ENCODE measurements at regions not wholly inside any gene's neighbourhood (a gene's known extent, or its start where the extent isn't known, plus 50 kb on each side); places are given as distances from the start of the nearest gene placed in this dataset.

- no peak overlapping the region for H3K4me3 ChIP-seq
- H3K36me3 ChIP-seq (replicated peaks in 1 of 2; ENCODE audit: insufficient read depth in 1 of 2, low read depth in 2 of 2) = no peaks in the 10 kb centered on the region
- intact Hi-C loops (cut with DNase I) = no loop called here
- no peaks in the 10 kb centered on the region for H3K27me3 ChIP-seq
- DNase-seq (peak; percentile 16 to 56 (median 36)), ATAC-seq (peak; percentile 33)
- H3K4me1 ChIP-seq = no peaks in the 10 kb centered on the region
- no peaks in the 10 kb centered on the region for H3K9me3 ChIP-seq
- no peak for TF ChIP-seq POLR2A (IDR thresholded peaks at IDR 0.05)
- TF ChIP-seq, protein P1, sequence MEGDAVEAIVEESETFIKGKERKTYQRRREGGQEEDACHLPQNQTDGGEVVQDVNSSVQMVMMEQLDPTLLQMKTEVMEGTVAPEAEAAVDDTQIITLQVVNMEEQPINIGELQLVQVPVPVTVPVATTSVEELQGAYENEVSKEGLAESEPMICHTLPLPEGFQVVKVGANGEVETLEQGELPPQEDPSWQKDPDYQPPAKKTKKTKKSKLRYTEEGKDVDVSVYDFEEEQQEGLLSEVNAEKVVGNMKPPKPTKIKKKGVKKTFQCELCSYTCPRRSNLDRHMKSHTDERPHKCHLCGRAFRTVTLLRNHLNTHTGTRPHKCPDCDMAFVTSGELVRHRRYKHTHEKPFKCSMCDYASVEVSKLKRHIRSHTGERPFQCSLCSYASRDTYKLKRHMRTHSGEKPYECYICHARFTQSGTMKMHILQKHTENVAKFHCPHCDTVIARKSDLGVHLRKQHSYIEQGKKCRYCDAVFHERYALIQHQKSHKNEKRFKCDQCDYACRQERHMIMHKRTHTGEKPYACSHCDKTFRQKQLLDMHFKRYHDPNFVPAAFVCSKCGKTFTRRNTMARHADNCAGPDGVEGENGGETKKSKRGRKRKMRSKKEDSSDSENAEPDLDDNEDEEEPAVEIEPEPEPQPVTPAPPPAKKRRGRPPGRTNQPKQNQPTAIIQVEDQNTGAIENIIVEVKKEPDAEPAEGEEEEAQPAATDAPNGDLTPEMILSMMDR (IDR thresholded peaks at IDR 0.05) = peak in 5 of 7 experiments; percentile 24 to 63 (median 56)
- WGBS, 2 donors = 13 to 16% methylated on average over 1 of the region's 1 CpG
- no peak overlapping the region for H3K27ac ChIP-seq
These were observed 152.1 kb upstream of the TBC1D5 start for GRCh38 chr3:17894434-17895060.

GRCh38 chr3:17891139-17891856 is 148.9 kb upstream of the TBC1D5 start:
- no peak for ATAC-seq
- no peak for DNase-seq
- intact Hi-C loops (cut with DNase I) = no loop called here
- no peaks in the 10 kb centered on the region for H3K36me3 ChIP-seq (replicated peaks in 1 of 2; ENCODE audit: insufficient read depth in 1 of 2, low read depth in 2 of 2)
- TF ChIP-seq, protein P1 (IDR thresholded peaks at IDR 0.05) = no peak
- no peak for TF ChIP-seq POLR2A (IDR thresholded peaks at IDR 0.05)
- H3K4me3 ChIP-seq = no peak overlapping the region
- no peaks in the 10 kb centered on the region for H3K4me1 ChIP-seq
- H3K27me3 ChIP-seq = no peaks in the 10 kb centered on the region
- 55 to 82% methylated on average over 4 of the region's 4 CpGs for WGBS, 2 donors
- no peak overlapping the region for H3K27ac ChIP-seq
- no peaks in the 10 kb centered on the region for H3K9me3 ChIP-seq

- 86 to 96% methylated on average over 3 of the region's 3 CpGs for WGBS, 2 donors
- no peak for TF ChIP-seq POLR2A (IDR thresholded peaks at IDR 0.05)
- TF ChIP-seq, protein P1 (IDR thresholded peaks at IDR 0.05) = no peak
- DNase-seq (no peak), ATAC-seq (no peak)
- intact Hi-C loops (cut with DNase I) = no loop called here
- H3K27ac ChIP-seq = no peak overlapping the region
- H3K4me1 ChIP-seq = no peaks in the 10 kb centered on the region
- H3K36me3 ChIP-seq (replicated peaks in 1 of 2; ENCODE audit: insufficient read depth in 1 of 2, low read depth in 2 of 2) = no peaks in the 10 kb centered on the region
- H3K27me3 ChIP-seq = no peaks in the 10 kb centered on the region
- H3K4me3 ChIP-seq = no peak overlapping the region
- H3K9me3 ChIP-seq = no peaks in the 10 kb centered on the region
These were observed 143.6 kb upstream of the TBC1D5 start for GRCh38 chr3:17885986-17886385.

DNA sequence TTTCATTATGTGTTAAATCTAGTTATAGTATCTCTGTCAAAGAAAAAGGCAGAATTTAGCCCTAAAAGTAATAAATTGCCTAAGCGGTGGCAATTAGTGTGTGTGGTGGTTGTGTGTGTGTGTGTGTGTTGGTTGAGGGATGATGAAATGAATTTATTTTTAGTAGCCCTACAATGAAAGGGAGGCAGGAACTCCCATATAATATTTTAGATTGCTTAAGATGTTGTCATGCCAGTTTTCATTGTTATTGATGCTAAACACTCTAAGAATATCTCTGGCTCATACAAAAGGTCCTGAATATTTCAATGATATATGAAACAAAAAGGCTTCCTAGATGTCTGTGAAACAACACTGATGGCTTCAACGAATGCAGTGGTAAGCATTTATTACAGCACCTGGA is 140.6 kb upstream of the TBC1D5 start:
- DNase-seq = no peak
- Histone ChIP-seq H3K9me3 (no peaks in the 10 kb centered on the region), H3K36me3 (replicated peaks in 1 of 2; ENCODE audit: insufficient read depth in 1 of 2, low read depth in 2 of 2) (no peaks in the 10 kb centered on the region), H3K27me3 (no peaks in the 10 kb centered on the region), H3K4me1 (no peaks in the 10 kb centered on the region), H3K4me3 (no peak overlapping the region), H3K27ac (no peak overlapping the region)
- ATAC-seq = no peak
- TF ChIP-seq, protein P1 (IDR thresholded peaks at IDR 0.05) = no peak
- no peak for TF ChIP-seq POLR2A (IDR thresholded peaks at IDR 0.05)
- intact Hi-C loops (cut with DNase I) = no loop called here
- WGBS, 2 donors = 63 to 67% methylated on average over 2 of the region's 2 CpGs
